Fibroblast of villous mesenchyme (primary cell): ENCODE measurements at regions not wholly inside any gene's neighbourhood (a gene's known extent, or its start where the extent isn't known, plus 50 kb on each side); places are given as distances from the start of the nearest gene placed in this dataset.

Source experiments
- DNase-seq: peaks from one replicate; pipeline ENCODE4 v3.0.0-alpha.2; 2010; ENCODE audit warnings: low read depth
- H3K4me3 ChIP-seq: 2 replicates; pipeline ENCODE4 v1.5.1; 2011; ENCODE audit warnings: low read depth, mild to moderate bottlenecking, low read length
- TF ChIP-seq, protein P1 (sequence below): IDR thresholded peaks from 2 replicates; pipeline ENCODE4 v1.5.1; 2012; ENCODE audit warnings: low read depth, mild to moderate bottlenecking, low read length; ENCODE audit not compliant: insufficient read depth

DNA sequence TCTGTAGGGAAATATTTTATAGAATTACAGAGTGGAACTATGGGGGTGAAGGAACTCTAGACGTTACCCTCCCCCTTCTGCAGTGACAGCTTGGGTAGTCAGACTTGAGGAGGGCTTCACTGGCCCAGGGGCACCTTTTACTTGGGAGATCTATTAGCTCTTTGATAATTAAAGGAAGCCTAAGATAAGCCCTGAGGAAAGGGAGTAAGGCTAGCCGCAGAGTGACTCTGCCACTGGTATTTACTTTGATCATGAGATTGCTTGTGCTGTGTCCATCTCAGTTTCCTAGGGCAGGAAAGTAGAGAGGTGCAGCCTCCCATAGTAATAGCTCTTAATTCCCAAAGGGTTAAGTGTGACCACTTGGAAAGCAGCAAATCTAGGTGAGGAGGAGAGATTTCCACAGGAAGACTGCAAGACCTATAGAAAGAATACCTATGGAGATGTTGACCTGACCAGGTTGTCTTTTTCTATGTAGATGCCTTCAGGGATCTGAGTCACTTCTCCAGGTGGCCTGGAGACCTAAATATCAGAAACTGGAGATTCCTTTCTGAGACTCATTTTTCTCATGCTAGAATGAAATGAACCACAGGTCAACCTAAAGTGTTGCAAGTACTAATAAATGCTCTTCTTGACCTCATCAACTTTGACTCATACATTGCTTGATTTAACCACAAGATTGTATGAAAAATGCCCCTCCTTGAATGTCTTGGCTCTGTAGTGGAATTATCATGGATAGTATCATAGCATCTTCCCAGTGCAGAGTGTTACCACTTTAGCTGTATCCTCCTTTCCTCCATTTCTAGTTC lies 447.3 kb upstream of the GHITM start:
- TF ChIP-seq, protein P1, sequence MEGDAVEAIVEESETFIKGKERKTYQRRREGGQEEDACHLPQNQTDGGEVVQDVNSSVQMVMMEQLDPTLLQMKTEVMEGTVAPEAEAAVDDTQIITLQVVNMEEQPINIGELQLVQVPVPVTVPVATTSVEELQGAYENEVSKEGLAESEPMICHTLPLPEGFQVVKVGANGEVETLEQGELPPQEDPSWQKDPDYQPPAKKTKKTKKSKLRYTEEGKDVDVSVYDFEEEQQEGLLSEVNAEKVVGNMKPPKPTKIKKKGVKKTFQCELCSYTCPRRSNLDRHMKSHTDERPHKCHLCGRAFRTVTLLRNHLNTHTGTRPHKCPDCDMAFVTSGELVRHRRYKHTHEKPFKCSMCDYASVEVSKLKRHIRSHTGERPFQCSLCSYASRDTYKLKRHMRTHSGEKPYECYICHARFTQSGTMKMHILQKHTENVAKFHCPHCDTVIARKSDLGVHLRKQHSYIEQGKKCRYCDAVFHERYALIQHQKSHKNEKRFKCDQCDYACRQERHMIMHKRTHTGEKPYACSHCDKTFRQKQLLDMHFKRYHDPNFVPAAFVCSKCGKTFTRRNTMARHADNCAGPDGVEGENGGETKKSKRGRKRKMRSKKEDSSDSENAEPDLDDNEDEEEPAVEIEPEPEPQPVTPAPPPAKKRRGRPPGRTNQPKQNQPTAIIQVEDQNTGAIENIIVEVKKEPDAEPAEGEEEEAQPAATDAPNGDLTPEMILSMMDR: no peak
- no peak for DNase-seq
- H3K4me3 ChIP-seq: no peak overlapping the region

DNA sequence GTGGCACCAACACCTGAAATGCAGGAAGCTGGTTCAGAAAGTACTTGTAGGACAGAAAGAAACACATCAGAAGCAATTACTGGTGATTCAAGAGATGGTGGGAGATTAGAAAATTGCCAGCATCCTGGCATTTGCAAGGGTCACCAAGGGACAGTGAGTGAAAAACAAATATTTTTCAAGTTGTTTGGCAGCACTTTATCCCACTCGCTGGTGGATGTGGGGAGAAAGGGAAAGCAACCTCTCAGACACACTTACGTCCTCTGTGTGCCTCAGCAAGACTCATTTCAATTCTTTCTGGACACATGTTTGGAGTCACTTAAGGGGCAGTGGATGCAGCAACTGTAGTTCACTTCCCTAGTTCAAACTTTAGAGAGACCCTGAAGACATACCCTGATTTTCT lies 440.4 kb upstream of the GHITM start:
- TF ChIP-seq, protein P1: no peak
- DNase-seq: no peak
- no peak overlapping the region for H3K4me3 ChIP-seq

DNA sequence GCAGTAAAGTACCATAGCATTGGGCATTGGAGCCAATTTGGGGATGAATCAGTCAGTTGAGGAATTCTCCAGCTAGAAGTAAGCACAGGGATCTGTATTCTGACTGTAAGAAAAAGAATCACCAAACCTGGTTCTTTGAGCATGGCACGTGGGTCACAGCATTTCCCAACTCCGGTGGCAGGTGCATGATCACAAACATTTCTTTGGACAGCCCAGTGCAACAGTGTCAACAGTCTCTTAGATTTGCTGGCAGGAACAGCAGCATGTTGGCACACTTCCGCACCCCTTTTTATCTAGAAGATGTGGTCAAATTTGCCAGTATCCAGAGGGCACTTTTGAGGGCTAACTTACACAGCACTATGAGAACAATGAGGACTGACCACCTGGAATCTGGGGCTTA lies 437.5 kb upstream of the GHITM start:
- TF ChIP-seq, protein P1: no peak
- DNase-seq: no peak
- H3K4me3 ChIP-seq: no peak overlapping the region

DNA sequence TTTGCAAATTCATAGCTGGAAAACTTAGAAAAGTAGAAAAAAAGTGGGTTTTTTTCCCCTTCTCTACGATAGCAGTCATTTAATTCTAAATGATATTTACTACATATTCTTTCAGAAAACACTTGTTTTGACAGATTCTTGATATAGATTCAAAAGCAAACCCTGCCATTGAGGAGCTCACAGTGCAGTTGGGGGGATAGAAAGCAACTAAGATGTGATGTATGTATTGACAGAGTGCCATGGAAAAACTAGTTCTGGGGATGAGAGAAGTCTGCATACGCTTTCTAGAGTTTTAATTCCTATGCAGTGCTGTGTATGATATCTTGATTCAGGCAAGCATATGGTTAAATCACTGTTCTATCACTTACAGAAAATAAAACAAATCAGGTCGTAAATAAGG lies 436.6 kb upstream of the GHITM start:
- TF ChIP-seq, protein P1: no peak
- DNase-seq: no peak
- no peak overlapping the region for H3K4me3 ChIP-seq

DNA sequence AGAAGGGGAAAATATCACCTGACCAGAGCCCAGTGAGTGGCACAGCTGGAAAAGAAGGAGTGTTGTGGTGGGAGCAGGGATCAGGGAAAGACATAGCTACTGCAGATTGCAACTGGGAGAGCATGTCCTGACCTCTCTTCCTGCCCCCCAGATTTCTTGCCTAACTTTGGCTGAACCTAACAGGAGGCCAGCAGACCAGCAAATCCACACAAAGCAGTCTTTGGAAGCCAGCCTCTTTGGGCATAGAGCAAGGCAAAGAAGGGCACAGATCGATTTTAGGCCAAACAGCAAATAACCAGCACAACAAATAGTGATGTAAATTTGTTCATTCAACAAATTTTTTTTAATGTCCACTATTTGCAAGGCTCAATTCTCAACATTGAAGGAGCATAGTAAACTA lies 433.2 kb upstream of the GHITM start:
- TF ChIP-seq, protein P1: no peak
- no peak for DNase-seq
- H3K4me3 ChIP-seq: no peak overlapping the region

DNA sequence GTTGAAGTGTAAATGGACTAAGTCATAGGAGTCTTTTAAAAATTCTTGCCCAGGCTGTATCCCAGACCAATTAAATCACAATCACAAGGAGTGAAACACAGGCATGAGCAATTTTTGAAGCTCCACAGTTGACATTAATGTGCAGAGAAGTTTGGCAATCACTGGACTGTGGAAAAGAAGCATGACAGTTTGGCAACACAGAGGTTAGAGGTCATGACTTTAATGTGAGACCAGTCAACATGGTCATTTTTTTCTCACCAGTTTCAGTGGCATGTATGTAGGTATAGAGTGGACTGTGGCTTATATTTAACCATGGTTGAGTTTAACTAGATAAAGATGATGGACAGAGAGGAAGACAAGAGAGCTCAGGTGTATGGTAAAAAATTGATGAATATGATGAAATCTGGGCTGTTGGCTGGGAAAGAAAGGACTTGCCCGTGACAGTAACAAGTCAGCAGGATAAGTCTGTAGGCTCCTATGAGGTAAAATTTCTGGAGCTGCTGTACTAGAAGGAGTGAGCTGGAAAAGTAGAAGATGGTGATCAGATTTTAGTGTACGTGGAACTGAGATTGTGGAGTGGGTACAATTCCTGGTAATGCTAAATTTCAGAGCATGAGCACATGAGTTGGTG lies 432.2 kb upstream of the GHITM start:
- TF ChIP-seq, protein P1: no peak
- no peak overlapping the region for H3K4me3 ChIP-seq
- DNase-seq: no peak

DNA sequence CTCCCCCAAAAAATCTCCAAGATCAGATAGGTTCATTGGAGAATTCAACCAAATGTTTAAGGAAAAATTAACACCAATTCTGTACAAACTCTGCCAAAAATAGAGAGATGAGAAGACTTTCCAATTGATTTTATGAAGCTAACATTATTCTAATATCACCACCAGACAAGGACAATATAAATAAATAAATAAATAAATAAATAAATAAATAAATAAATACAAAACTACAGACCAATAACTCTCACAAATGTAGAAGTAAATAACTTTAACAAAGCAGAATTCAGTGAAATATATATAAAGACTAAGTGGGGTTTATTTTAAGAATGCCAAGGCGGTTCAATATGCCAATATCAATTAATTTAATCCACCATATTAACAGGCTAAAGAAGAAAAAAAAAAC lies 425.9 kb upstream of the GHITM start:
- no peak overlapping the region for H3K4me3 ChIP-seq
- DNase-seq: no peak
- TF ChIP-seq, protein P1: no peak
